ENCODE measurements at regions not wholly inside any gene's neighbourhood (a gene's known extent, or its start where the extent isn't known, plus 50 kb on each side); places are given as distances from the start of the nearest gene placed in this dataset.
"Not testable (repeated sequence)": the region's sequence is repeated elsewhere in the genome, so short reads cannot be mapped to it uniquely, and the experiment has no call there.

DNA sequence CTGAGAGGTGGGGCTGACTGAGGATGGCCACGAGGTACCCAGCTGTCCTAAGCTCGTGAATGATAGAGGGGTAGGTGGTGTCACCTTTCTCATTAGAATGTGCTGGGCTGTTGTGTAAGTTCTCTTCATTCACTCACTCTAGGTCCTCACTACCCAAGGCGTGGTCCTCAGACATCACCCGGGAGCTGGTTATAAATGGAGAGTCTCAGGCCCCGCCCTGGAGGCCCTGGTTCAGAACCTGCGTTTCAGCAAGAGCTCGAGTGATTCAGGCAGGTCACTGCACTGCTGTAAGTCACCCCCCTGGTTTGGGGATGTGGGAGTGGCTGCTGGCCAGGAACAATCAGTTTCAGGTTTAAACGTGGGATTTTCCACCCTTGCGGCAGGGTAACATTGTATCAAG is 139.8 kb downstream of the FOXL1 start:
- no peak for DNase-seq

GRCh38 chr16:86722970-86723369 is 144.6 kb downstream of the FOXL1 start:
- DNase-seq, result peak; percentile 51

- no peak for DNase-seq
Measured at GRCh38 chr16:86723689-86724088, 145.3 kb downstream of the FOXL1 start.

DNA sequence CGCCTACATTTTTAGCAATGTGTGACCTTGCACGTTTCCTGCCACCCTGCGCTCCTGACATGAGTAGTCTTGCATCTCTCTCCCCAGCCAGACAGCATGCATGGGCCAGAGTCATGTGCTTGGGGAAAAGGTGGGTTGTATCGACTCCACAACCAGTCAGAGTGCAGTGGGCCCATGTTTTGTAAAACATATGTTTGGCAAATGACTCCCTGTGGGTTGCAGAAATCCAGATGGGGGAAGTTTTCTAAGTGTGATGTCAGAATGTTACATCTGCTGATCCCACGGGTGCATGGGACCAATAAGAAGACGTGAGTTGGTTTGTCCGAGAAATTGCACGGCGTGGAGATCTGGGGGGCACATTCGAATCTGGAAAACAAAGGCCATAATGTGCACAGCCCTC is 147.1 kb downstream of the FOXL1 start:
- DNase-seq, result peak; percentile 20

GRCh38 chr16:86726340-86726739 is 148.0 kb downstream of the FOXL1 start:
- DNase-seq, result no peak

DNA sequence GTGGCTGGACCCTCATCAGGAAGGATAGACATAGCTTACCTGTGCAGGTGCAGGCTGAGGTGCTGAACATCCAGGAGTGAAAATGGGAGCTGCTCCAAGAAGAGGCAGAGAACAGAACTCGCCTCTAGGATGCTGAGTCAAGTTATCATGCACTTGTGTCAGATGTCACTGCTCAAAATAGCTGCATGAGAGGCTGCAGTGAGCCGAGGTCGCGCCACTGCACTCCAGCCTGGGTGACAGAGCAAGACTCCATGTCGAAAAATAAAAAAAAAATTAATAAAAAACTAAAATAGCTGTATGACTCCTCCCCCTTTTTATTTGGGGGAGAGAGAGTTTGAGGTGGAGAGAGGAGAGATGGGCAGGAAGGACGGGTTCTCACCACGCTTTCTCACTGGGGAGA is 148.8 kb downstream of the FOXL1 start:
- no peak for DNase-seq

DNA sequence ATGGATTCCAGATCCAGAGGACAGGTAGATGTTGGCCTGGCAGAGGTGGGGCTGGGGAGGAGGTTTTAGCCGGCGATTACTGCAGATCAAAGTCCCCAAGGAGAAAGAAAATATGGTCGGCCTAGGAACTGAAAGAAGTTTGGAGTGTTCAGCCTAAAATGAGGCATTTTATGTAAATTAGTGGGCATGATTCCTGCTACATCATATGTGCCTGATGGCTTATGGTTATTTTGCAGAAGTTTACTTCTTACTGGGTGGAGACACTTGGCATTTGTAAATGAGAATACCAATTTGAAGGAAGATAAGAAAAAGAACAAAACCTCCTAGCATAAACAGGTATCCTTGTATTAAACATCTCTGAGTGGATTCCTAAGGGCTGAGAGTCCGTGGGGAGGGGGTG is 149.3 kb downstream of the FOXL1 start:
- DNase-seq, result no peak

GRCh38 chr16:86729686-86730085 is 151.3 kb downstream of the FOXL1 start:
- no peak for DNase-seq

DNA sequence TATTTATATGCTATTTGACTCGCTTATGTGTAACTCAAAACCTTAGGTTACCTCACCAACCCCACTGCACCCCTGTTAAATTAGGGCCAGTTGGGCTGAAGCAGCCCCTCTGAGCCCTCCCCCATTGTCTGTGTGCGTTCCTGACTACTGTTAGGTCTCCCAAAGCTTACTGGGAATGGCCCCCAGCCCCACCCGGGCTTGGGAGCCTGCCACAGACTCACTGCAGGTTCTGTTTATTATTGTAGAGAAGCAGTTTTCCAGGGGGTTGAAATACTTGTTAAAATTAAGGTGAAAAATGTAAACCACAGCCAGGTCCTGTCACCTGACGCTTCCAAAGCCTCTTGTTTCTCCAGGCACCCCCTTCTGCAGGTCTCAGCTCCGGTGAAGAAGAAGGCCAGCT is 151.7 kb downstream of the FOXL1 start:
- DNase-seq, result no peak

DNA sequence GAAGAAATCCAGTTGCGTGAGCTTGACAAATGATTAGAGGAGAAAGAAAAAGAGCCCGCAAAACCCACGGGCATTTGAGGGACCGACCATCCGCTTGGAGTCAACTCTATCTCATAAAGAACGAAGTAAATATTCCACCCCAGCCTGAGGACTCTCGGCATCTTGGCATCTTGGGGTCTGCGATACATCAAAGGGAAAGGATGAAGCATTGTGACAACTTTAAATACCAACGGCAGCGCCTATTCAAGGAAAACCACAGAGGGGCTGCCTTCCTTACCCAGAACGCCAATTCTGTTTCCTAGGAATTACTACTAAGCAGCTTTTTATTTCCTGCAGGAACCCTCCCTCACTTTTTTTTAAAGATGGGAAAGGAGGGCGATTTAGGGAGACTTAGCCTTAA is 152.2 kb downstream of the FOXL1 start:
- DNase-seq, result no peak

DNA sequence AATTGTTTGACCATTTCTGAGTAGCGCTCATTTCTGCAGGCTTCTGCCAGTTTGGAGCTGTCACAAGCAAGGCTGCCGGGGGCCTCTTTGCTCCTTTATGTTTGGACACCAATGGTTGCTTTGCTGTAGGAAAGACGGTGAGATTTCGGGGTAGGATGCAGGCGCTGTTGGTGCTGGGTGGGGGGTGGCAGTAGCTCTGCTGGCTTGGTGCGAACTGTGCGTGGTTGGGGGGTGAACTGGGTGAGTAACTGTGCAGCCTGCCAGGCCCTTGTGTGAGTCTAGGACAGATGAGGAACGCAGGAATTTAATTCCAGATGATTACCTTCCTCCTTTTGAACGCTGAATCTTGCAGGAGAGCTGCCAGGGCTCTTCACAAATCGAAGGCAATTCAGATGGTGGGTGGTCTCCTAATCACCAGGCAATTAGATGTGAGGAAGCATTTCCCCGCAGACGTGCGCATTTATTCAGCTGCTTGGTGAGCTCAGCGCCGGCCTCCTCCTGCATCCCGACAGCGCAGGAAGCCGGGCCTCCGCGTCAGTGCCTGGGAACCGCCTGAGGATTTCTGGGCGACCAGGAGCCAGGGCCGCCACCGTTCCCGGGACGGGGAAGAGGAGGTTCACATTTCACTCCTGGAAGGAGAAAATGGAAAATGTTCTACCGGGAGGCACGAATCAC is 154.4 kb downstream of the FOXL1 start:
- DNase-seq, result peak; percentile 73

- DNase-seq, result no peak
Measured at GRCh38 chr16:86733546-86734254, 155.4 kb downstream of the FOXL1 start.

GRCh38 chr16:86734543-86735460 is 156.5 kb downstream of the FOXL1 start:
- peak; percentile 58 for DNase-seq

DNA sequence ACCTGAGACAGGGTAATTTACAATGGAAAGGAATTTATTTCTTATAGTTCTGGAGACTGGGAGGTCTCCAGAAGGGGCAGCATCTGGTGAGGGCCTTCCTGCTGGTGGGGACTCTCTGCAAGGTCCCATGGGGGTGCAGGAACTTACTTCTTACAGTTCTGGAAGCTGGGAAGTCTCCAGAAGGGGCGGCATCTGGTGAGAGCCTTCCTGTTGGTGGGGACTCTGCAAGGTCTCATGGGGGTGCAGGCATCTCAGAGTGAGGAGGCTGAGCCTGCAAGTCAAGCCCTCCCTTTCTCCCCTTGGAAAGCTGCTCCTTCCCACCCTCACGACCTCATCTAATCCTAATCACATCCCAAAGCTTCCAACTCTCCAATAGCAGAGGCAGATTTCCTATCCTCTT is 157.4 kb downstream of the FOXL1 start:
- no peak for DNase-seq

- DNase-seq, result no peak
Measured at GRCh38 chr16:86736502-86736901, 158.2 kb downstream of the FOXL1 start.

DNA sequence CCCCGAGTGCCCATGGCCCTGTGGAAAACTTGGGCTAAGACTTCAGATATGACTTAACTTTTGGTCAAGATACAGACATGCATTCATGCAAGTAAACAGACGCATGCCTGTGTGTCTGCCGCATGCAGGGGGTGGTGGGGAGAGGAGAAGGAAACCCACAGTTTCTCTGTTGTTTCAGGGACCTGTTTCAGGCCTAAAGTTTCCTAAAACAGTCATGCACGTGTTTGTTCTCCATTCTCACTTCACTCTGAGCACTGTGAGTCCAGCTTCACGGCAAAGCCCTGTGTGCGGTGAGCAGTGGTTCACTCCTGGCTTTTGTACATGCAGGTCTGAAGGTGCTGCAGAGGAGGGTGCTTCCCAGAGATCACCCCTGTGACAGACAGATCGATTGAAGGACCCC is 158.7 kb downstream of the FOXL1 start:
- DNase-seq, result no peak

- not testable (repeated sequence) for DNase-seq
Measured at GRCh38 chr16:86738322-86738721, 160.0 kb downstream of the FOXL1 start.

DNA sequence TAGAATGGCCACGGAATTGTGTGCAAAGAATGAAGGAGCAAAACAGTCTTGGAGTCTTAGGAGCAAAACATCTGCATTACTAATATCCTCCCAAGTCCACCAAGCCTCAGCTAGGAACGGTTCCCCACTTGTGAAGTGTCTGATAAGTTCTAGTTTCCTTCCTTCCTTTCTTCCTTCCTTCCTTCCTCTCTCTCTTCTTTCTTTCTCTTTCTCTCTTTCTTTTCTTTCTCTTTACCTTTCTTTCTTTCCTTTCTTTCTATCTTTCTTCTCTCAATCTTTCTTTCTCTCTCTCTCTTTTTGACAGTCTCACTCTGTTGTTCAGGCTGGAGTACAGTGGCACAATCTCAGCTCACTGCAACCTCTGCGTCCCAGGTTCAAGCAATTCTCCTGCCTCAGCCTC is 160.8 kb downstream of the FOXL1 start:
- DNase-seq, result no peak

DNA sequence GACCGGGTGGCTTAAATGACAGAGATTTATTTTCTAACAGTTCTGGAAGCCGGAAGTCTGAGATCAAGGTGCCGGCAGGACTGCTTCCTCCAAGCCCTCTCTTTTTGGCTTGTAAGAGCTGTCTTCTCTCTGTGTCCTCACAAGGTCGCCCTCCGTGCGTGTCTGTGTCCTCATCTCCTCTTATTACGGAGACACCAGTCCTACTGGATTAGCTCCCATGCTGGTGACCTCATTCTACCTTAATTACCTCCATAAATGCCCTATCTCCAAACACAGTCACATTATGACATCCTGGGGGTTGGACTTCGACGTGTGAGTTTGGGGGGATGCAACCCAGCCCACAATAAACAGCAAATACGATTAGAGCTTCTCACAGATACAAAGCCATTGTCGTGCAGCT is 161.5 kb downstream of the FOXL1 start:
- DNase-seq, result no peak

GRCh38 chr16:86740298-86740697 is 161.9 kb downstream of the FOXL1 start:
- DNase-seq, result no peak

DNA sequence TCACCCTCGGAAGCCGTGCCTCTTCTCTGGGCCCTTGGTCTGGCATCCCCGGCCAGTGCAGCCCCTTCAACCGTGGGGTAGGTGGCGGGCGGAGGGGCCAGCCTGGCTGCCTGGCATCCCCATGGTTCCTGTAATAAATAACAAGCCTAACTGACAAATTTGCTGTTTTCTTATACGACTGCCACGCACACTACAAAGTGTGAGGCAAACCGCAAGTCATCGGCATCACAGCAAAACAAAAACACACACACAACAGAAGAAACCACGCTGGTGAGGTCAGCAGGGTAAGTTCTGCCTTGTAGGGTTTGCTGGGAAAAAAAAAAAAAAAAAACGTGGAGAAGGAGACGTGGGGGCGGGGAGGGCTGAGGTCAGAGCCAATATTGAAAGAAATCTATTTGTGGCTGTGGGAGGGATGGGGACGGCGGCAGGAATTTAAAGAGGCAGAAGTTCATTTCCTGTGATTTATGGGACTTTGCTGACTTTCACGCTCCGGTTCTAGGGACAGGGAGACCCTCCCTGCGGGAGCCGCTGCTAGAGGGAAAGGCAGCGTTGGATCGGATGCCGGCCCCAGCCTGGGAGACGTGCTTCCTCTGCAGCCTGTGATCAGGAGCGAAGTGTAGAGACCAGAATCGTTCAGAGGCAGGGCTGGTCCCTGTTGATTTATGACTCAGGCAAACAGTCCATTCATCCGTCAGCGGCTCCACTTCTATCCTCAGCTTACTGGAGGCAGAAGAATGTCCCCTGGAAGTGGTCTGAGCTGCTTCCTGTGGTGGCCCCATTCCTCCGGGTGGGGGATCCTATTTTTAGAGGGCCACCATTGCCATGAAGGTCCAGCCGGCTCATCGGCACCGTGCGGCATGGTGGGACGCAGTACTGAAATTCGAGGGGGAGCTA is 162.8 kb downstream of the FOXL1 start:
- peak; percentile 97 for DNase-seq

DNA sequence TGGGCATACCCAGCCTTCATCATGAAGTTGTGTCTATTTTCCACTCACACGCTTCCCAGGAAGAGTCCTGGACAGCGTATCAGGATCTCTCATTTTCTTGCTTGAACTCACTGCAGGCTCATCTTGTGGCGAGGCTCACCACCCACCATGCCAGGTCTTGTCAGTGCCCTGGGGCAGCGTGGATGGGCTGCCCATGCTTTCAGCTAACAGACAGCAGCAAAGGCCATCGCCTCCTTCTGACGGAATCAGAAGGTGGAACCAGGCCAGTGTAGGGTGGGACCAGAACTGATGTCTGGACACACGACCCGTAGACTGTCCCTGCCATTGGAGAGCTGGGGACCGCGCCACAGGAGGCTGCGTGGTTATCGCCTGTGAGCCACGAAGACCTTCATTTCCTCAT is 169.4 kb downstream of the FOXL1 start:
- DNase-seq, result no peak

DNA sequence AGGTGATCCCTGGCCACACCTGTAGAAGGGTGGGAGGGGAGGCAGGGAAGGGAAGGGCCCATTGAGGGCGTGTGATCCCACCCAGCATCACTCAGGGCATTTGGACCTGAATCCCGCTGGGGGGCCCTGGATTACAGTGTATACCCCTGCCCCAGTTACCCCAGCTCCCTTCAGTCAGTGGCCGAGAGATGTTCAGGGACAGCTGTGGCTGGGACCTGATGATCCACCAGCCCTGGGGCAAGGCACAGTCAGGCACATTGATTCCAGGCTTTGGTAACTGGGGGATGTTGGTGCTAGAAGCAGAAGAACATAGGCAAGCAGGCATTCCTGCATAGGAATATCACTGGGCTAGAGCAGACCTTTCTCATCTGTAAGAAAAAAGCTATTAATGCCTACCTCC is 170.3 kb downstream of the FOXL1 start:
- DNase-seq, result no peak

Measured in fibroblast of skin of right biceps (primary cell).